ENCODE measurements at regions not wholly inside any gene's neighbourhood (a gene's known extent, or its start where the extent isn't known, plus 50 kb on each side); places are given as distances from the start of the nearest gene placed in this dataset.

- TF ChIP-seq EZH2phosphoT487 (IDR thresholded peaks at IDR 0.05; ENCODE audit: borderline replicate concordance) (no peak), POLR2AphosphoS5 (IDR thresholded peaks at IDR 0.05; ENCODE audit: low read depth, low read length) (no peak), SIN3A (IDR thresholded peaks at IDR 0.05; ENCODE audit: low read depth) (no peak), YY1 (IDR thresholded peaks at IDR 0.05; ENCODE audit: extremely low read depth, insufficient replicate concordance, low read depth, low read length) (no peak), POLR2A (IDR thresholded peaks at IDR 0.05; ENCODE audit: borderline replicate concordance, extremely low read depth, insufficient read depth, insufficient read length) (no peak), SRF (IDR thresholded peaks at IDR 0.05; ENCODE audit: low read depth) (no peak), CBX3 (IDR thresholded peaks at IDR 0.05; ENCODE audit: low read depth) (no peak), ATF3 (IDR thresholded peaks at IDR 0.05) (no peak)
- TF ChIP-seq, protein P1, sequence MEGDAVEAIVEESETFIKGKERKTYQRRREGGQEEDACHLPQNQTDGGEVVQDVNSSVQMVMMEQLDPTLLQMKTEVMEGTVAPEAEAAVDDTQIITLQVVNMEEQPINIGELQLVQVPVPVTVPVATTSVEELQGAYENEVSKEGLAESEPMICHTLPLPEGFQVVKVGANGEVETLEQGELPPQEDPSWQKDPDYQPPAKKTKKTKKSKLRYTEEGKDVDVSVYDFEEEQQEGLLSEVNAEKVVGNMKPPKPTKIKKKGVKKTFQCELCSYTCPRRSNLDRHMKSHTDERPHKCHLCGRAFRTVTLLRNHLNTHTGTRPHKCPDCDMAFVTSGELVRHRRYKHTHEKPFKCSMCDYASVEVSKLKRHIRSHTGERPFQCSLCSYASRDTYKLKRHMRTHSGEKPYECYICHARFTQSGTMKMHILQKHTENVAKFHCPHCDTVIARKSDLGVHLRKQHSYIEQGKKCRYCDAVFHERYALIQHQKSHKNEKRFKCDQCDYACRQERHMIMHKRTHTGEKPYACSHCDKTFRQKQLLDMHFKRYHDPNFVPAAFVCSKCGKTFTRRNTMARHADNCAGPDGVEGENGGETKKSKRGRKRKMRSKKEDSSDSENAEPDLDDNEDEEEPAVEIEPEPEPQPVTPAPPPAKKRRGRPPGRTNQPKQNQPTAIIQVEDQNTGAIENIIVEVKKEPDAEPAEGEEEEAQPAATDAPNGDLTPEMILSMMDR (IDR thresholded peaks at IDR 0.05 in 2 of 3, conservative IDR thresholded peaks at IDR 0.05 in 1 of 3; ENCODE audit: borderline replicate concordance in 1 of 3, insufficient read depth in 1 of 3, low read depth in 2 of 3, low read length in 2 of 3) = no peak
These were observed 89.5 kb downstream of the CD200R1L start for GRCh38 chr3:112757197-112757596.
